ENCODE measurements at regions not wholly inside any gene's neighbourhood (a gene's known extent, or its start where the extent isn't known, plus 50 kb on each side); places are given as distances from the start of the nearest gene placed in this dataset.
A peak's percentile ranks its signal among the peaks of the same experiment; 100 is the strongest.

DNA sequence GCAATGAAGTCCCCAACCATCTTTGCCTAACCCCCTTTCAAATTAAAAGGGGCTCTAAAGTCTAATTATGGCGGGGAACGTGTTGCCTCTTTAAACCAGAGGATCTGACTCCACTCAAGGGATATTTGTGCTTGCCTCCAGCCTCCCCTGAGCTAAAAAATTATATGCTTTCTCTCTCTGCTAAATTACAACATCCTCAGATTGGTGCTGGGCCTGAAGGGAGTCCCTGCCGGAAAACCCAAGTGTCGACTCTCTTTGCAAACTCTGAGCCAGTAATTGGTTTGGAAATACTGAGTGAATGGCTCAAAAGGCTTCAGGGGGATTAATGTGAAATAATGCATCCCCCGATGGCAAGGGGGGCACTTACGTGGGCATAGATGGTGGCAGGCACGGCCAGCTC is 208.5 kb upstream of the TNRC6C start:
- Mint-ChIP-seq H3K36me3 (no peaks in the 10 kb centered on the region), H3K4me3 (no peak overlapping the region), H3K27me3 (ENCODE audit: low read depth) (peaks cover 5% of the 10 kb centered on the region; the same call in 1 of the 2 replicates), H3K9me3 (peaks cover 7% of the 10 kb centered on the region), H3K27ac (no peak overlapping the region; the same call in 1 of the 2 replicates), H3K4me1 (peaks cover 29% of the 10 kb centered on the region)
- ChIA-PET CTCF (interaction anchor here (0.9 to 3.5 kb wide), 6 partner anchors 9 to 208 kb away, joined by 3 to 15 read pairs (median 4); no protein-coding TSS in a partner anchor), POLR2A (interaction anchor here (1.0 kb wide), 1 partner anchor 208 kb away, joined by 4 read pairs; the partner anchor contains the start of gene TNRC6C)
- no peak for ATAC-seq
- peak; percentile 1 for DNase-seq (ENCODE audit: low spot score)
- no peak for TF ChIP-seq SMAD4 (CRISPR knock-in tag; IDR thresholded peaks at IDR 0.05)
- TF ChIP-seq, protein P1, sequence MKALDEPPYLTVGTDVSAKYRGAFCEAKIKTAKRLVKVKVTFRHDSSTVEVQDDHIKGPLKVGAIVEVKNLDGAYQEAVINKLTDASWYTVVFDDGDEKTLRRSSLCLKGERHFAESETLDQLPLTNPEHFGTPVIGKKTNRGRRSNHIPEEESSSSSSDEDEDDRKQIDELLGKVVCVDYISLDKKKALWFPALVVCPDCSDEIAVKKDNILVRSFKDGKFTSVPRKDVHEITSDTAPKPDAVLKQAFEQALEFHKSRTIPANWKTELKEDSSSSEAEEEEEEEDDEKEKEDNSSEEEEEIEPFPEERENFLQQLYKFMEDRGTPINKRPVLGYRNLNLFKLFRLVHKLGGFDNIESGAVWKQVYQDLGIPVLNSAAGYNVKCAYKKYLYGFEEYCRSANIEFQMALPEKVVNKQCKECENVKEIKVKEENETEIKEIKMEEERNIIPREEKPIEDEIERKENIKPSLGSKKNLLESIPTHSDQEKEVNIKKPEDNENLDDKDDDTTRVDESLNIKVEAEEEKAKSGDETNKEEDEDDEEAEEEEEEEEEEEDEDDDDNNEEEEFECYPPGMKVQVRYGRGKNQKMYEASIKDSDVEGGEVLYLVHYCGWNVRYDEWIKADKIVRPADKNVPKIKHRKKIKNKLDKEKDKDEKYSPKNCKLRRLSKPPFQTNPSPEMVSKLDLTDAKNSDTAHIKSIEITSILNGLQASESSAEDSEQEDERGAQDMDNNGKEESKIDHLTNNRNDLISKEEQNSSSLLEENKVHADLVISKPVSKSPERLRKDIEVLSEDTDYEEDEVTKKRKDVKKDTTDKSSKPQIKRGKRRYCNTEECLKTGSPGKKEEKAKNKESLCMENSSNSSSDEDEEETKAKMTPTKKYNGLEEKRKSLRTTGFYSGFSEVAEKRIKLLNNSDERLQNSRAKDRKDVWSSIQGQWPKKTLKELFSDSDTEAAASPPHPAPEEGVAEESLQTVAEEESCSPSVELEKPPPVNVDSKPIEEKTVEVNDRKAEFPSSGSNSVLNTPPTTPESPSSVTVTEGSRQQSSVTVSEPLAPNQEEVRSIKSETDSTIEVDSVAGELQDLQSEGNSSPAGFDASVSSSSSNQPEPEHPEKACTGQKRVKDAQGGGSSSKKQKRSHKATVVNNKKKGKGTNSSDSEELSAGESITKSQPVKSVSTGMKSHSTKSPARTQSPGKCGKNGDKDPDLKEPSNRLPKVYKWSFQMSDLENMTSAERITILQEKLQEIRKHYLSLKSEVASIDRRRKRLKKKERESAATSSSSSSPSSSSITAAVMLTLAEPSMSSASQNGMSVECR (CRISPR knock-in tag; IDR thresholded peaks at IDR 0.05; ENCODE audit: borderline replicate concordance) = no peak

DNA sequence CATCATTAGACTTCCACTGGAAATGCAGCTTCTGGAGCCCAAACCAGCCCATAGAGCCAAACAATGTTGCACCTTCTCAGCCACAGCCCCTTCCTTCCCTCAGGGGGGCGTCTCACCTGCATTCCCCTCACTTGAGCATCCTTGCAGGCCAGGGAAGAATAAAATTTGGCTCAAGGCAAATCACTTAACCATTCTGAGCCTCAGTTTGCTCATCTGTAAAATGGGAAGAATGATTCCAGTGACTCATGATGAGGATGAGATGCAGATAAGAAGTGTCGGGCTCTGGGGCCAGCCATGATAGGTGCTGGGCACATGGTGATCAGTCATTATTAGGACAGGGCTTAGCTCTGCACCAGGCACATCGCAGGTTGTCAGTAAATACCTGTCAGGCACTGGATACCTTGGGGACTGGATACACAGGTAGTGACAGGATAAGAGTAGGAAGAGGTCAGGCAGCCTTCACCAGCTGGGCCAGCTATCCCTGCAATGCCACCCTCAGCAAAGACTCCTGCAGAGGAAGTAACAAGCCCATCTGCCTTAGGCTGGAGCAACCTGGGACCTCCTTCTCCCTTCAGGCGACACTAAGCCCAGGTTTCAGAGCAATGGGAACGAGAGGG is 208.0 kb upstream of the TNRC6C start:
- peaks cover 29% of the 10 kb centered on the region for H3K4me1 Mint-ChIP-seq

More for the DNA sequence above, 208.0 kb upstream of the TNRC6C start:
- Mint-ChIP-seq H3K27me3 (ENCODE audit: low read depth) (peaks cover 5% of the 10 kb centered on the region; the same call in 1 of the 2 replicates), H3K36me3 (no peaks in the 10 kb centered on the region), H3K4me3 (no peak overlapping the region), H3K9me3 (peaks cover 8% of the 10 kb centered on the region), H3K27ac (no peak overlapping the region)
- DNase-seq (ENCODE audit: low spot score) (peak; percentile 3), ATAC-seq (no peak)
- CTCF ChIA-PET = interaction anchor here (1.1 to 3.5 kb wide), 3 partner anchors 9 to 208 kb away, joined by 4 to 15 read pairs (median 4); no protein-coding TSS in a partner anchor
- POLR2A ChIA-PET = no interaction called here
- TF ChIP-seq ZBTB21 (CRISPR knock-in tag; IDR thresholded peaks at IDR 0.05; ENCODE audit: borderline replicate concordance) = no peak
- TF ChIP-seq ELF4 (CRISPR knock-in tag; IDR thresholded peaks at IDR 0.05; ENCODE audit: low read depth) = no peak
- TF ChIP-seq FOXP4 (CRISPR knock-in tag; IDR thresholded peaks at IDR 0.05) = no peak
- TF ChIP-seq ZNF317 (CRISPR knock-in tag; IDR thresholded peaks at IDR 0.05; ENCODE audit: borderline replicate concordance, low read depth) = no peak
- no peak for TF ChIP-seq ZNF121 (CRISPR knock-in tag; IDR thresholded peaks at IDR 0.05)
- TF ChIP-seq RELA (CRISPR knock-in tag; IDR thresholded peaks at IDR 0.05; ENCODE audit: borderline replicate concordance) = no peak
- TF ChIP-seq, protein P1 (CRISPR knock-in tag; IDR thresholded peaks at IDR 0.05; ENCODE audit: borderline replicate concordance) = no peak
- TF ChIP-seq NR1H2 (CRISPR knock-in tag; IDR thresholded peaks at IDR 0.05) = no peak
- TF ChIP-seq CREB1 (CRISPR knock-in tag; IDR thresholded peaks at IDR 0.05) = no peak
- no peak for TF ChIP-seq RORB (CRISPR knock-in tag; IDR thresholded peaks at IDR 0.05)
- TF ChIP-seq SMAD3 (CRISPR knock-in tag; IDR thresholded peaks at IDR 0.05; ENCODE audit: borderline replicate concordance) = no peak
- no peak for TF ChIP-seq SP1 (CRISPR knock-in tag; conservative IDR thresholded peaks at IDR 0.05)
- TF ChIP-seq ZNF263 (CRISPR knock-in tag; IDR thresholded peaks at IDR 0.05; ENCODE audit: low read depth) = no peak
- TF ChIP-seq, protein P2, sequence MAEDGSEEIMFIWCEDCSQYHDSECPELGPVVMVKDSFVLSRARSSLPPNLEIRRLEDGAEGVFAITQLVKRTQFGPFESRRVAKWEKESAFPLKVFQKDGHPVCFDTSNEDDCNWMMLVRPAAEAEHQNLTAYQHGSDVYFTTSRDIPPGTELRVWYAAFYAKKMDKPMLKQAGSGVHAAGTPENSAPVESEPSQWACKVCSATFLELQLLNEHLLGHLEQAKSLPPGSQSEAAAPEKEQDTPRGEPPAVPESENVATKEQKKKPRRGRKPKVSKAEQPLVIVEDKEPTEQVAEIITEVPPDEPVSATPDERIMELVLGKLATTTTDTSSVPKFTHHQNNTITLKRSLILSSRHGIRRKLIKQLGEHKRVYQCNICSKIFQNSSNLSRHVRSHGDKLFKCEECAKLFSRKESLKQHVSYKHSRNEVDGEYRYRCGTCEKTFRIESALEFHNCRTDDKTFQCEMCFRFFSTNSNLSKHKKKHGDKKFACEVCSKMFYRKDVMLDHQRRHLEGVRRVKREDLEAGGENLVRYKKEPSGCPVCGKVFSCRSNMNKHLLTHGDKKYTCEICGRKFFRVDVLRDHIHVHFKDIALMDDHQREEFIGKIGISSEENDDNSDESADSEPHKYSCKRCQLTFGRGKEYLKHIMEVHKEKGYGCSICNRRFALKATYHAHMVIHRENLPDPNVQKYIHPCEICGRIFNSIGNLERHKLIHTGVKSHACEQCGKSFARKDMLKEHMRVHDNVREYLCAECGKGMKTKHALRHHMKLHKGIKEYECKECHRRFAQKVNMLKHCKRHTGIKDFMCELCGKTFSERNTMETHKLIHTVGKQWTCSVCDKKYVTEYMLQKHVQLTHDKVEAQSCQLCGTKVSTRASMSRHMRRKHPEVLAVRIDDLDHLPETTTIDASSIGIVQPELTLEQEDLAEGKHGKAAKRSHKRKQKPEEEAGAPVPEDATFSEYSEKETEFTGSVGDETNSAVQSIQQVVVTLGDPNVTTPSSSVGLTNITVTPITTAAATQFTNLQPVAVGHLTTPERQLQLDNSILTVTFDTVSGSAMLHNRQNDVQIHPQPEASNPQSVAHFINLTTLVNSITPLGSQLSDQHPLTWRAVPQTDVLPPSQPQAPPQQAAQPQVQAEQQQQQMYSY (CRISPR knock-in tag; IDR thresholded peaks at IDR 0.05) = no peak

All from WTC11 (cell line).